ENCODE measurements at regions not wholly inside any gene's neighbourhood (a gene's known extent, or its start where the extent isn't known, plus 50 kb on each side); places are given as distances from the start of the nearest gene placed in this dataset.
A peak's percentile ranks its signal among the peaks of the same experiment; 100 is the strongest.

GRCh38 chr3:177300842-177301241 lies 103.6 kb upstream of the TBL1XR1 start:
- no peak for DNase-seq (ENCODE audit: low read depth in 2 of 2)

GRCh38 chr3:177306252-177306651 lies 109.0 kb upstream of the TBL1XR1 start:
- no peak for DNase-seq (ENCODE audit: low read depth in 2 of 2)

GRCh38 chr3:177307391-177307790 lies 110.1 kb upstream of the TBL1XR1 start:
- DNase-seq (ENCODE audit: low read depth in 2 of 2), result no peak

- DNase-seq (ENCODE audit: low read depth in 2 of 2), result no peak
Observed at GRCh38 chr3:177307826-177308225, 110.5 kb upstream of the TBL1XR1 start.

- DNase-seq (ENCODE audit: low read depth in 2 of 2), result no peak
Observed at GRCh38 chr3:177308286-177308685, 111.0 kb upstream of the TBL1XR1 start.

DNA sequence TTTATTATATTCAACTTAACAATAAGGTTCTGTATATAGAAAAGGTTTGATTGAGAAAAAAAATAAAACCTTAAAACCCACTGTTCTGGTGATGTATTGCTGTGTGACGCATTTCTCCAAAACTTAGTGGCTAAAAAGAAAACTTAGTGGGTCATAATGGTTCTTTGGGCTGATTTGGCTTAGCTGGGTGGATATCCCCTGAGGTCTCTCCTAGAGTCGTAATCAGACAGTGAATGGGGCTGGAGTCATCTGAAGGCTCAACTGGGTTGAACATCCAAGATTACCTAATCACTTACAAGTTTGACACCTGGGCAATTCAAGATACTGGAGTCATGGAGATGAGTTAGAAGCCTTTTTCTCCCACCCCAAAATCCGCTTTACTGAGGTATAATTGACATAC lies 111.6 kb upstream of the TBL1XR1 start:
- no peak for DNase-seq (ENCODE audit: low read depth in 2 of 2)

GRCh38 chr3:177312491-177312890 lies 115.2 kb upstream of the TBL1XR1 start:
- no peak for DNase-seq (ENCODE audit: low read depth in 2 of 2)

DNA sequence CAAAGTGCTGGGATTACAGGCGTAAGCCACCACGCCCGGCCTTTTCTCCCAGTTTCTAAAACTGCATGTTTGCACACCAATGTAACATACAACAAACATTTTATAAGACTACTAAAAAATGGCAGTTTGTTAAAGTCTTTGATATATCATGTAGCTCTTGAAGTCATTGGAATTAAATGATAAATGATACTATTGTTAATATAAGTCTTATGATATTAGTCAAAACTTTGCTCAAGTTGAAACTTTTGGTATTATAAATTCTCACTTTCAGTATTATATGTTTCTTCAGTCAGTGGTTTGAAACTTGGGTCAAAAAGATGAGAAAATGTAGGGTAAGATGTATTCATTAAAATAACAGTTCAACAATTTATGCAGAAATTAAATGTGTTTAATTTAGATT lies 117.6 kb upstream of the TBL1XR1 start:
- DNase-seq (ENCODE audit: low read depth in 2 of 2), result no peak

- no peak for DNase-seq (ENCODE audit: low read depth in 2 of 2)
Observed at GRCh38 chr3:177317247-177317646, 120.0 kb upstream of the TBL1XR1 start.

DNA sequence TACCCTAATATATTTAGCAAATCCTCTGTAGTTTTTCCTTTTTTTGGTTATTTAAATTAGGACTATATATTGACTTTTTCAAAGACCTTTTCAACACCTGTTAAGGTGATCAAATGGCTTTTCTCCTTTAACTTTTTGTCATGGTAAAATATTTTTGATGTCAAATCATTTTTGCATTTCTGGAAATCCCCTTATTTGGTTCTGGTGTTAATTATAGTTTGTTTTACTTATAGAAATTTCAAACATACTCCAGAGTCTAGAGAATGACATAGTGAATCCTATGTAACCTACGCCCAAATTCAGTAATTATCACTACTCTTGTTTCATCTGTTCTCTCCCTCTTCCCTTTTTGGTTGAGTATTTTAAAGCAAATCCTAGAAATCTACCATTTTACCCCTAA lies 121.3 kb upstream of the TBL1XR1 start:
- no peak for DNase-seq (ENCODE audit: low read depth in 2 of 2)

- DNase-seq (ENCODE audit: low read depth in 2 of 2), result no peak
Observed at GRCh38 chr3:177320765-177321247, 123.5 kb upstream of the TBL1XR1 start.

DNA sequence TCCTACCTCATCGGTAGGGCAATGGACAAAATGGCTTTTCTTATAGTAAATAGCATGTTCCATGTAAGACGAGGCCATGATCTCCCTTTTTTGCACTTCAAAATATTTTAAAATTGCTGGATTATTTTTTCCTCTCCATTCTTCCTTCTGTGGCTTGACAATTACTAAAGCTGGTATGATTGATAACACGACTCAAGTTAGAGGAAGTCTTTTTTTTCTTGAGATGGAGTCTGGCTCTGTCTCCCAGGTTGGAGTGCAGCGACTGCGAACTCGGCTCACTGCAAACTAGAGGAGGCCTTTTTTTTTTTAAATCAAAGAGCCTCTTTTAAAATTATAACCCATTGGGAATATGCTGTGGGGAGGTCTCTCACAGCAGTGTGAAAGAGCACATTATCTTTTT lies 124.5 kb upstream of the TBL1XR1 start:
- DNase-seq (ENCODE audit: low read depth in 2 of 2), result no peak

- no peak for DNase-seq (ENCODE audit: low read depth in 2 of 2)
Observed at GRCh38 chr3:177322881-177323280, 125.6 kb upstream of the TBL1XR1 start.

GRCh38 chr3:177329854-177330253 lies 132.6 kb upstream of the TBL1XR1 start:
- no peak for DNase-seq (ENCODE audit: low read depth in 2 of 2)

- DNase-seq (ENCODE audit: low read depth in 2 of 2), result no peak
Observed at GRCh38 chr3:177330779-177331178, 133.5 kb upstream of the TBL1XR1 start.

GRCh38 chr3:177331203-177331835 lies 134.0 kb upstream of the TBL1XR1 start:
- DNase-seq (ENCODE audit: low read depth in 2 of 2), result no peak

- no peak for DNase-seq (ENCODE audit: low read depth in 2 of 2)
Observed at GRCh38 chr3:177332955-177333354, 135.7 kb upstream of the TBL1XR1 start.

- no peak for DNase-seq (ENCODE audit: low read depth in 2 of 2)
Observed at GRCh38 chr3:177333533-177334520, 136.5 kb upstream of the TBL1XR1 start.

GRCh38 chr3:177334803-177335202 lies 137.5 kb upstream of the TBL1XR1 start:
- no peak for DNase-seq (ENCODE audit: low read depth in 2 of 2)

GRCh38 chr3:177335728-177336127 lies 138.4 kb upstream of the TBL1XR1 start:
- DNase-seq (ENCODE audit: low read depth in 2 of 2), result no peak

GRCh38 chr3:177336873-177337450 lies 139.7 kb upstream of the TBL1XR1 start:
- DNase-seq (ENCODE audit: low read depth in 2 of 2), result no peak

DNA sequence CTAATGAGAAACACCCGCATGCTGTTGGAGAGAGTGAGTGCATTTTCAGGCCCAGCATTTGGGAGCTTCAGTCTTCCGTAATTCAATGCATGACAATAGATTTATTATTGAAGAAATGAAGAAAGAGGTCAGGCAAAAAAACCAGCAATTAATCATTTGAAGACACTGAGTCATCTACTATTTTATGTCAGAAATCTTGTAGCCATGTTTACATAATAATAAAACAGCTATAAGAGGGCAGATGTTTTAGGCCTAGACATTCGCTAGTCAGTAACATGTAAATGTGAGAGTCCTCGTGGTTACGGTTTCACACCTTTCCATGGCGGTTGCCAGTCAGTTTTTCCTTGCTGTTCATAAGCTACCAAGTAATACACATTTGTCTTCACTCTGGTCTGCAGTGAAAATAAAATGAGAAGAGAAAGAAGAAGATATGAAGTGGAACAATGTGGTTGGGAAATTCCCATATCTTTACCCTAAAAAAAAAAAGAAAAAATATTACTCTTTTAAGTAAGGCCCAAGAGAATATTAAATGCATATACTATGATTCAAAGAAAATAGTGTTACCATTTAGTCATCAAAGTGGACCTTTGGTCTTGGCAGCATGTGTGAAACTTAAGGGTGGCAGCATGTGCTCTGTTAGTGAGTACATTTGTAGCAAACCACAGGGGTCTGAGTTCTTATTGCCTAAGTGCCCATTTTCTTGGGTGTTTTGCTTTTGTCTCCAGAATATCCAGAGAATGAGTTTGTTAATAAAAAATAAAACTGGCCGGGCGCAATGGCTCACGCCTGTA lies 140.5 kb upstream of the TBL1XR1 start:
- peak in 1 of 2 donors; percentile 34 for DNase-seq (ENCODE audit: low read depth in 2 of 2)

All from stimulated activated CD8-positive, alpha-beta memory T cell treated with anti-CD3 and anti-CD28 coated beads, Interleukin-7, amount 100 ng/mL, for 1 hour (primary cell).